ENCODE measurements at regions not wholly inside any gene's neighbourhood (a gene's known extent, or its start where the extent isn't known, plus 50 kb on each side); places are given as distances from the start of the nearest gene placed in this dataset.

DNA sequence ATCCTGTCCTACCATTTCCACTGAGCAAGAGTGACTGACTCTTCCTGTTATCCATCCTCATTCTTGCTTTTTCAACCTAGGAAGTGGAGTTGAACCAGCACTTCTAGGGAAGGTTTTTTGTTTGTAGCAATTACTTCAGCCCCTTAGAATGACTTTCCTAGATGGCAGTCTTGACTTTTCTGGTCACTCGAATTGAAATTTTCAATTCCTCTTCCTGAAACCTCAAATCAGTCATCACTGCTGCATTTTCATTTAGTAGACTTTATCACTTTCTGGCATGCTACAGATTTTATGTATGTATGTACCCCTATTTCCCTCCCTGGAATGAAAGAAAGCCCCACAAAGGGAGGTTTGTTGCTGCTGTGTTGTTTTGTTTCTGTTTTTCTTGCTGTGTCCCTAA is 915.9 kb downstream of the PCDH17 start:
- TF ChIP-seq, protein P1, sequence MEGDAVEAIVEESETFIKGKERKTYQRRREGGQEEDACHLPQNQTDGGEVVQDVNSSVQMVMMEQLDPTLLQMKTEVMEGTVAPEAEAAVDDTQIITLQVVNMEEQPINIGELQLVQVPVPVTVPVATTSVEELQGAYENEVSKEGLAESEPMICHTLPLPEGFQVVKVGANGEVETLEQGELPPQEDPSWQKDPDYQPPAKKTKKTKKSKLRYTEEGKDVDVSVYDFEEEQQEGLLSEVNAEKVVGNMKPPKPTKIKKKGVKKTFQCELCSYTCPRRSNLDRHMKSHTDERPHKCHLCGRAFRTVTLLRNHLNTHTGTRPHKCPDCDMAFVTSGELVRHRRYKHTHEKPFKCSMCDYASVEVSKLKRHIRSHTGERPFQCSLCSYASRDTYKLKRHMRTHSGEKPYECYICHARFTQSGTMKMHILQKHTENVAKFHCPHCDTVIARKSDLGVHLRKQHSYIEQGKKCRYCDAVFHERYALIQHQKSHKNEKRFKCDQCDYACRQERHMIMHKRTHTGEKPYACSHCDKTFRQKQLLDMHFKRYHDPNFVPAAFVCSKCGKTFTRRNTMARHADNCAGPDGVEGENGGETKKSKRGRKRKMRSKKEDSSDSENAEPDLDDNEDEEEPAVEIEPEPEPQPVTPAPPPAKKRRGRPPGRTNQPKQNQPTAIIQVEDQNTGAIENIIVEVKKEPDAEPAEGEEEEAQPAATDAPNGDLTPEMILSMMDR (IDR thresholded peaks at IDR 0.05), result no peak
- TF ChIP-seq POLR2A (IDR thresholded peaks at IDR 0.05), result no peak

Measured in tibial nerve (tissue), 3 donors.